ENCODE measurements at regions not wholly inside any gene's neighbourhood (a gene's known extent, or its start where the extent isn't known, plus 50 kb on each side); places are given as distances from the start of the nearest gene placed in this dataset.

DNA sequence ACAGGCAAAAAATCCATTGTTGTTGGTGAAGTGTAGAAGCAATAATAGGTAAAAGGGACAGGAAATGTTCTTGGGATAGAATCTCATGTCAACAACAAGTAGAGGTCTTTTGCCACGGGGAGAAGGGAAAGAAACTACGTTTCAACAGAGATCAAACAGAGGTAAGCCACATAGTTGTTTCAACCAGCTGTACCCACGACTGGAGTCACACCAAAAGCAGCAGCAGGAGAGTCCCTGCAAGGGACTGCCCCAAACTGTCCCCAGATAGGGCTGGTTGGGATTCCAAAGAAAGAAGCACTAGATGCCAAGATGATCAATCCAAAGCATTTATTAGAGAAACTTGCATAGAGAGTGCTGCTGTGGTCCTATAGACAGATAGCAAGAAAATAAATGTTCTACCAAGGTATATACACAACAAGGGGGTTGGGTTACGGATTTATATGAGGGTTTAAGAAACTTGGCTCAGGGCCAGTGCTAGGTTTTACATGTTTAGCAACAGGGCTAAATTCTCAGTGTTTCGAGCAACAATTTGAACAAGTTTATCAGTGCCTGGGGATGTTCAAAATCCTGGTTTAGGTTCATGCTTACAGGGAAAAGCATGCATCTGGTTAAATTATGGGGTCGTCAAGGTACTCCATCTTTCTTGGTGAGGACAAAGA, 466.5 kb downstream of the MMUT start:
- TF ChIP-seq, protein P1, sequence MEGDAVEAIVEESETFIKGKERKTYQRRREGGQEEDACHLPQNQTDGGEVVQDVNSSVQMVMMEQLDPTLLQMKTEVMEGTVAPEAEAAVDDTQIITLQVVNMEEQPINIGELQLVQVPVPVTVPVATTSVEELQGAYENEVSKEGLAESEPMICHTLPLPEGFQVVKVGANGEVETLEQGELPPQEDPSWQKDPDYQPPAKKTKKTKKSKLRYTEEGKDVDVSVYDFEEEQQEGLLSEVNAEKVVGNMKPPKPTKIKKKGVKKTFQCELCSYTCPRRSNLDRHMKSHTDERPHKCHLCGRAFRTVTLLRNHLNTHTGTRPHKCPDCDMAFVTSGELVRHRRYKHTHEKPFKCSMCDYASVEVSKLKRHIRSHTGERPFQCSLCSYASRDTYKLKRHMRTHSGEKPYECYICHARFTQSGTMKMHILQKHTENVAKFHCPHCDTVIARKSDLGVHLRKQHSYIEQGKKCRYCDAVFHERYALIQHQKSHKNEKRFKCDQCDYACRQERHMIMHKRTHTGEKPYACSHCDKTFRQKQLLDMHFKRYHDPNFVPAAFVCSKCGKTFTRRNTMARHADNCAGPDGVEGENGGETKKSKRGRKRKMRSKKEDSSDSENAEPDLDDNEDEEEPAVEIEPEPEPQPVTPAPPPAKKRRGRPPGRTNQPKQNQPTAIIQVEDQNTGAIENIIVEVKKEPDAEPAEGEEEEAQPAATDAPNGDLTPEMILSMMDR (optimal IDR thresholded peaks at IDR 0.05 in 1 of 3, IDR thresholded peaks at IDR 0.05 in 1 of 3, conservative IDR thresholded peaks at IDR 0.05 in 1 of 3; ENCODE audit: extremely low read depth in 1 of 3, insufficient read depth in 2 of 3, low read length in 3 of 3), result no peak
- no peak for TF ChIP-seq EZH2 (IDR thresholded peaks at IDR 0.05; ENCODE audit: low read length)

Data from keratinocyte (primary cell).